Stimulated activated naive B cell treated with anti-CD40 and anti-IgM and Interleukin-4, amounts not matched to agents 10 μg/mL and 1 μg/mL and 100 μg/mL, for 72 hours (primary cell): ENCODE measurements at regions not wholly inside any gene's neighbourhood (a gene's known extent, or its start where the extent isn't known, plus 50 kb on each side); places are given as distances from the start of the nearest gene placed in this dataset.

Source experiments
- ATAC-seq, 2 donors: fragments of 150-1000 bp; cut with Tn5 transposase; replicated peaks; 2 replicates each; pipeline ENCODE4 v1.10.0; 2021; ENCODE audit warnings: moderate library complexity in 1 of 2
- DNase-seq: peaks from one replicate; pipeline ENCODE4 v3.0.0; 2021
- H3K27ac Mint-ChIP-seq: one replicate; pipeline ENCODE4 v1.8.0; 2022; ENCODE audit warnings: mild to moderate bottlenecking, mixed read lengths
- H3K27me3 Mint-ChIP-seq, 2 donors: one replicate each; pipeline ENCODE4 v1.8.0; 2022; ENCODE audit warnings: mixed read lengths in 2 of 2
- H3K36me3 Mint-ChIP-seq, 2 donors: one replicate each; pipeline ENCODE4 v1.8.0; 2022; ENCODE audit warnings: mixed read lengths in 2 of 2, mild to moderate bottlenecking in 1 of 2
- H3K4me1 Mint-ChIP-seq, 2 donors: one replicate each; pipeline ENCODE4 v1.8.0; 2022; ENCODE audit warnings: mixed read lengths in 2 of 2, mild to moderate bottlenecking in 1 of 2
- H3K4me3 Mint-ChIP-seq, 2 donors: one replicate each; pipeline ENCODE4 v1.8.0; 2022; ENCODE audit warnings: mild to moderate bottlenecking in 2 of 2, mixed read lengths in 2 of 2, moderate library complexity in 1 of 2
- H3K9me3 Mint-ChIP-seq, 2 donors: one replicate each; pipeline ENCODE4 v1.8.0; 2022; ENCODE audit warnings: mixed read lengths in 2 of 2, mild to moderate bottlenecking in 1 of 2

- Mint-ChIP-seq H3K27me3 (no peaks in the 10 kb centered on the region), H3K9me3 (peaks cover 1 to 5% of the 10 kb centered on the region in 2 donors), H3K36me3 (no peaks in the 10 kb centered on the region), H3K27ac (no peak overlapping the region), H3K4me1 (no peaks in the 10 kb centered on the region), H3K4me3 (no peak overlapping the region)
- DNase-seq (no peak), ATAC-seq (no peak)
Measured at GRCh38 chr5:152337484-152337883, 67.6 kb downstream of the NMUR2 start.

GRCh38 chr5:152335461-152335860 lies 69.6 kb downstream of the NMUR2 start:
- Mint-ChIP-seq H3K4me1 (no peaks in the 10 kb centered on the region), H3K27me3 (no peaks in the 10 kb centered on the region), H3K36me3 (no peaks in the 10 kb centered on the region), H3K27ac (no peak overlapping the region), H3K4me3 (no peak overlapping the region), H3K9me3 (peaks cover 1 to 9% of the 10 kb centered on the region in 2 donors)
- DNase-seq (no peak), ATAC-seq (no peak)

- H3K4me1 Mint-ChIP-seq: no peaks in the 10 kb centered on the region
- H3K27me3 Mint-ChIP-seq: no peaks in the 10 kb centered on the region
- DNase-seq: no peak
- H3K9me3 Mint-ChIP-seq: peaks cover 1 to 4% of the 10 kb centered on the region in 2 donors
- no peaks in the 10 kb centered on the region for H3K36me3 Mint-ChIP-seq
- no peak overlapping the region for H3K4me3 Mint-ChIP-seq
- H3K27ac Mint-ChIP-seq: no peak overlapping the region
- no peak for ATAC-seq
Measured at GRCh38 chr5:152332716-152333460, 72.2 kb downstream of the NMUR2 start.

- H3K4me1 Mint-ChIP-seq: no peaks in the 10 kb centered on the region
- no peaks in the 10 kb centered on the region for H3K36me3 Mint-ChIP-seq
- H3K27me3 Mint-ChIP-seq: no peaks in the 10 kb centered on the region
- DNase-seq (no peak), ATAC-seq (no peak)
- H3K9me3 Mint-ChIP-seq: peaks cover 2 to 4% of the 10 kb centered on the region in 2 donors
- no peak overlapping the region for H3K4me3 Mint-ChIP-seq
- no peak overlapping the region for H3K27ac Mint-ChIP-seq
Measured at GRCh38 chr5:152331718-152332117, 73.4 kb downstream of the NMUR2 start.

- no peaks in the 10 kb centered on the region for H3K27me3 Mint-ChIP-seq
- peaks cover 4 to 6% of the 10 kb centered on the region in 2 donors for H3K9me3 Mint-ChIP-seq
- DNase-seq (no peak), ATAC-seq (no peak)
- H3K27ac Mint-ChIP-seq: no peak overlapping the region
- H3K36me3 Mint-ChIP-seq: no peaks in the 10 kb centered on the region
- H3K4me3 Mint-ChIP-seq: no peak overlapping the region
- H3K4me1 Mint-ChIP-seq: no peaks in the 10 kb centered on the region
Measured at GRCh38 chr5:152331006-152331405, 74.1 kb downstream of the NMUR2 start.

GRCh38 chr5:152329761-152330283 lies 75.3 kb downstream of the NMUR2 start:
- Mint-ChIP-seq H3K4me1 (no peaks in the 10 kb centered on the region), H3K36me3 (no peaks in the 10 kb centered on the region), H3K9me3 (peaks cover 4 to 10% of the 10 kb centered on the region in 2 donors), H3K4me3 (no peak overlapping the region), H3K27me3 (no peaks in the 10 kb centered on the region), H3K27ac (no peak overlapping the region)
- ATAC-seq: no peak
- no peak for DNase-seq

- no peak for DNase-seq
- peaks cover 4 to 12% of the 10 kb centered on the region in 2 donors for H3K9me3 Mint-ChIP-seq
Measured at GRCh38 chr5:152329207-152329606, 75.9 kb downstream of the NMUR2 start.

GRCh38 chr5:152315942-152316341 lies 89.1 kb downstream of the NMUR2 start:
- no peak for DNase-seq
- Mint-ChIP-seq H3K4me1 (no peaks in the 10 kb centered on the region), H3K9me3 (peaks cover 0 to 2% of the 10 kb centered on the region in 2 donors), H3K27me3 (no peaks in the 10 kb centered on the region), H3K27ac (no peak overlapping the region), H3K4me3 (no peak overlapping the region), H3K36me3 (no peaks in the 10 kb centered on the region)
- no peak for ATAC-seq

More at GRCh38 chr5:152329207-152329606, 75.9 kb downstream of the NMUR2 start:
- no peak for ATAC-seq
- Mint-ChIP-seq H3K36me3 (no peaks in the 10 kb centered on the region), H3K4me3 (no peak overlapping the region), H3K27ac (no peak overlapping the region), H3K27me3 (no peaks in the 10 kb centered on the region), H3K4me1 (no peaks in the 10 kb centered on the region)

GRCh38 chr5:152314196-152314829 lies 90.8 kb downstream of the NMUR2 start:
- no peaks in the 10 kb centered on the region for H3K27me3 Mint-ChIP-seq
- H3K4me1 Mint-ChIP-seq: no peaks in the 10 kb centered on the region
- ATAC-seq (no peak), DNase-seq (no peak)
- H3K36me3 Mint-ChIP-seq: no peaks in the 10 kb centered on the region
- no peak overlapping the region for H3K27ac Mint-ChIP-seq
- H3K4me3 Mint-ChIP-seq: no peak overlapping the region
- H3K9me3 Mint-ChIP-seq: peaks cover 0 to 2% of the 10 kb centered on the region in 2 donors

- no peaks in the 10 kb centered on the region for H3K27me3 Mint-ChIP-seq
- H3K4me1 Mint-ChIP-seq: no peaks in the 10 kb centered on the region
- H3K9me3 Mint-ChIP-seq: no peaks in the 10 kb centered on the region
- H3K4me3 Mint-ChIP-seq: no peak overlapping the region
- ATAC-seq (no peak), DNase-seq (no peak)
- H3K27ac Mint-ChIP-seq: no peak overlapping the region
- H3K36me3 Mint-ChIP-seq: no peaks in the 10 kb centered on the region
Measured at GRCh38 chr5:152309926-152310450, 95.1 kb downstream of the NMUR2 start.

- DNase-seq (no peak), ATAC-seq (no peak)
- H3K4me3 Mint-ChIP-seq: no peak overlapping the region
- no peaks in the 10 kb centered on the region for H3K36me3 Mint-ChIP-seq
- H3K4me1 Mint-ChIP-seq: no peaks in the 10 kb centered on the region
- no peak overlapping the region for H3K27ac Mint-ChIP-seq
- H3K9me3 Mint-ChIP-seq: no peaks in the 10 kb centered on the region
- no peaks in the 10 kb centered on the region for H3K27me3 Mint-ChIP-seq
Measured at GRCh38 chr5:152306386-152306785, 98.7 kb downstream of the NMUR2 start.

- Mint-ChIP-seq H3K9me3 (no peaks in the 10 kb centered on the region), H3K4me1 (no peaks in the 10 kb centered on the region), H3K36me3 (no peaks in the 10 kb centered on the region), H3K4me3 (no peak overlapping the region), H3K27ac (no peak overlapping the region), H3K27me3 (no peaks in the 10 kb centered on the region)
- ATAC-seq: no peak
- DNase-seq: no peak
Measured at GRCh38 chr5:152305525-152305924, 99.6 kb downstream of the NMUR2 start.

- DNase-seq (no peak), ATAC-seq (no peak)
- Mint-ChIP-seq H3K27ac (no peak overlapping the region), H3K4me3 (no peak overlapping the region), H3K4me1 (no peaks in the 10 kb centered on the region), H3K27me3 (no peaks in the 10 kb centered on the region), H3K36me3 (no peaks in the 10 kb centered on the region), H3K9me3 (no peaks in the 10 kb centered on the region)
Measured at GRCh38 chr5:152303841-152304240, 101.2 kb downstream of the NMUR2 start.

- Mint-ChIP-seq H3K4me3 (no peak overlapping the region), H3K9me3 (no peaks in the 10 kb centered on the region), H3K4me1 (no peaks in the 10 kb centered on the region), H3K36me3 (no peaks in the 10 kb centered on the region), H3K27ac (no peak overlapping the region), H3K27me3 (no peaks in the 10 kb centered on the region)
- DNase-seq: no peak
- ATAC-seq: no peak
Measured at GRCh38 chr5:152297866-152298265, 107.2 kb downstream of the NMUR2 start.

- no peaks in the 10 kb centered on the region for H3K4me1 Mint-ChIP-seq
- no peak overlapping the region for H3K4me3 Mint-ChIP-seq
- H3K36me3 Mint-ChIP-seq: no peaks in the 10 kb centered on the region
- H3K27me3 Mint-ChIP-seq: no peaks in the 10 kb centered on the region
- ATAC-seq (no peak), DNase-seq (no peak)
- H3K9me3 Mint-ChIP-seq: peaks cover 0 to 1% of the 10 kb centered on the region in 2 donors
- no peak overlapping the region for H3K27ac Mint-ChIP-seq
Measured at GRCh38 chr5:152293189-152293588, 111.9 kb downstream of the NMUR2 start.
